ENCODE measurements at regions not wholly inside any gene's neighbourhood (a gene's known extent, or its start where the extent isn't known, plus 50 kb on each side); places are given as distances from the start of the nearest gene placed in this dataset.

GRCh38 chr17:77854759-77855745 is 103.5 kb upstream of the TNRC6C start:
- DNase-seq (ENCODE audit: low read depth) = no peak

DNA sequence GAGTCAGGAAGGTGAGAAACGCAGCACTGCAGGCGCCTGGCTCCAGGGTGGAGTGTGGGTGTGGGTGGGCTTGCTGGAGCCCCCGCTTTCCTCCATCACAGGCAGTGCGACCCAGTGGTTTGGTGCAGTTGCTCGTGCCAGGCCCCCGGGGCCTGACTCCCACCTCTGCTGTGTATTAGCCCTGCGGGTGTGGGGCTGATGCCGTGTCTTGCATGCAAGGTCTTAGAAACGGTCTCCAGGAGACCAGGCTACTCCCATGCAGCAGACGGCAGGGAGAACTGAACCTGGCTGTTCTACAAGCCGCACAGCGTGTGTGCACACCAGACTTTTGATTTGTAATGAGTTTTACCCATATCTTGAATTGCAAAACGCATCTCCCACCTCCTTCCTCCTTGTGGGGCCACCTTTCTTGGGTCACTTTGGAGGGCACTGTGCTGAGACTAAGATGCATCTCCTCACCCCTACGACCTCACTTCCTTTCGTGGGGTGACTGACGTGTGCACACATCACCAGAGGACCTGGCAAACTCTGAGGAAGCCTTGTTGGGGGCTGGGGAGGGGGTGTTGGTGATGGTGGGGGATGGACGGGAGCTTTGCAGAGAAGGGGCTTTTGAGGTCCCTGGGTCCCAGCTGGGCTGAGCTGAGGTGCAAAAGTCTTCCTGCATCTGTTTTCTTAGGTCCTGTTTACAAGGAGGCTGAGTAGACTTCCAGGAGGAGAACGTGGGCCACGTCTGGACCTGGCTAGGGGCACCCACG is 101.8 kb upstream of the TNRC6C start:
- DNase-seq (ENCODE audit: low read depth) = no peak

GRCh38 chr17:77857306-77857555 is 101.3 kb upstream of the TNRC6C start:
- DNase-seq (ENCODE audit: low read depth) = no peak

DNA sequence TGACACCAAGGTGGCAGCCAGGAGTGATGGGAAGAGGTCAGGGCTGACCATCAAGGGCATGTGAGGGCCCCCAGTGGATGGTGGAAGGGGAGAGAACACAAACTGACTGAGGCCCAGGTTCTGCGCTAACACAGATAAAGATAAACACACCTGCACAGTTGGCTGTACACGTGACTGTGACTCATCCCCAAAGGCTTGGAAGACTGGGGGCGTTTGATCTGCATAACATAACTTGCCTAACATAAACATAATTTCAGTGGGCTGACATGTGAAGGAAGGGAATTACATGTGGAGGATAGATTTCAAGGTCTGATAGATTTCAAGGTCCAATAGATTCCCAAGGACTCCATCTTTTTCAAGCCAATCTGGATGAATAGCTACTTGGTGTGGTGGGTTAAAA is 100.9 kb upstream of the TNRC6C start:
- DNase-seq (ENCODE audit: low read depth) = no peak

DNA sequence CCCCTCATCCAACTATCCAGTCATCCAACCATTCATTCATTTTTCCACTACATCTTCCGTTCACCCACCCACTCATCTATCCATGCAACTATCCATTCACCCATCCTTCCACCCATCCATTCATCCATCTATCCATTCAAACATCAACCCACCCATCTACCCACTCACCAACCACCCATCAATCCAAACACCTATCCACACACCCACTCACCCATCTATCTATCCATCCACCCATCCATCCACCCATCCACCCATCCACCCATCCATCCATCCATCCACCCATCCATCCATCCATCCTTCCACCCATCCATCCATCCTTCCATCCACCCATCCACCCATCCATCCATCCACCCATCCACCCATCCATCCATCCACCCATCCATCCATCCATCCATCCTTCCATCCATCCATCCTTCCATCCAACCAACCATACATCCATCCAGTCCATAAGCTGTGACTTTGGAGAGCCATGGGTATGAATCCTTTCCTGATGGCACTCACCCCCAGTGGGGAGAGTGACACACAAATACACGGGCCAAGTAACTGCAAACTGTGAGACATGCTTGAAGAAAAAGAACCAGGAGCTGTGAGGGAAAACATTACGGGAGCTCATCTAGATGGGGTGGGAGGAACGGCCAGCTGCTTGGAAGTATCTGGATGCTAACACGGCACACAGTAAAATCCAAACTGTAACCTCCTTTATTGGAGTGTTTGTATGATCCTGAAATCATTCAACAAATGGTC is 100.0 kb upstream of the TNRC6C start:
- DNase-seq (ENCODE audit: low read depth) = no peak

- DNase-seq (ENCODE audit: low read depth) = no peak
Observed at GRCh38 chr17:77859035-77859810, 99.3 kb upstream of the TNRC6C start.

- DNase-seq (ENCODE audit: low read depth) = no peak
Observed at GRCh38 chr17:77861133-77861695, 97.3 kb upstream of the TNRC6C start.

- DNase-seq (ENCODE audit: low read depth) = no peak
Observed at GRCh38 chr17:77861981-77862645, 96.4 kb upstream of the TNRC6C start.

DNA sequence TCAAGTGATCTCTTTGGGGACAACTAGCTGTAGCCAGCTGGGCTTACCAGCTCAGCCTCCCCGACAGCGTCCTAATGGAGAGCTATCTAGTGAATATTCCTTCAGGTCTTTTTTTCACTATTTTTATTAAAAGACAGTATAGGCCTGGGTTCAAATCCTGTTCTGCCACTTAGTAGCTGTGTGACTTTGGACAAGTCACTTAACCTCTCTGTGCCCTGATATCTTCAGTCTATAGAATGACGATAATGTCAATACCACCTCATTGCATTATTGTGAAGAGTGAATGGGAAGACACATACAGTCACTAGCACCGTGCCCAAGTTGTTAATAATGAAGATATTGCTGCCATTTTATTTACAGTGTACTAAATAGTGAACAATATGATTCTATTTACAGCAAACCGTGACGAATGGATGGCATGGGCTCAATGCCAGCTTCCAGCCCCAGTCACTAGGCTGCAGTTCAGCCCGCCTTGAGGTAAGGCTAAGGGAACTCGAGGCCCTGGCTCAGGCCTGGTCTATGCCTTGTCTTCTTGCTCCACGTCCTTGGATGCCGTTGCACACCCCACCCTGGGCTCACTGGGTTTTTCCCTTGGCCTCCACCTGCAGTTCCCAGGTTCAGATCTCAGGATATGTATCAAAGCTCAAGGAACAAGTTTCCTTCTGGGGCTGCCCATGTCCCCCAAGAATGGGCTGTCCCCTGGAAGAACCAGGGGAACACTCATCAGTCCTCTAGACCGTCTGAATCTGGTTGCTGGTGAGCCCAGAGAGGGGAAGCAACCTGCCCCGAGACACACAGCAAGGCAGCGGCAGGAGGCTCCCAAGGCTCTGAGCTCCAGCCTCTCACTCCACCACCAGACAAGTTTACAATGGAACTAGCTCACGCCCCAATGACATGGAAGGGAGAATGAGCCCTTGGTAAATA is 95.4 kb upstream of the TNRC6C start:
- no peak for DNase-seq (ENCODE audit: low read depth)

- DNase-seq (ENCODE audit: low read depth) = no peak
Observed at GRCh38 chr17:77863814-77864161, 94.7 kb upstream of the TNRC6C start.

- no peak for DNase-seq (ENCODE audit: low read depth)
Observed at GRCh38 chr17:77864234-77865111, 94.0 kb upstream of the TNRC6C start.

- DNase-seq (ENCODE audit: low read depth) = no peak
Observed at GRCh38 chr17:77865112-77865611, 93.3 kb upstream of the TNRC6C start.

DNA sequence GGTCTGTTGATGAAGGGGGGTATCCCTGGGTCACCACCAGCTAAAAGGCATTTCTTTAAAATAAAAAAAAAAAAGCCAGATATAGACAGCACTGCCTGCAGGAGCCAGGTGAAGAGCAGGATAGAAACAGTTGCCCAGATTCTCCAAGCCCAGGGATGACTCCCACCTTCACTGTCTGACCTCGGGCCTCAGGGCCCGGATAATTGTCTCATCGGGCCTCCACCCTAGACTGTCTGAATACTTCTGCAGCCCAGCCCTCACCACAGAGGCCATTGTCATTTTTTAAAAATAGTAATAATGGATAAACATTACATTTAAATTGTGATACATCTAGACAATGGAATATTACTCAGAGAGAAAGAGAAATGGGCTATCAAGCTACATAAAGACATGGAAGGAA is 92.8 kb upstream of the TNRC6C start:
- no peak for DNase-seq (ENCODE audit: low read depth)

DNA sequence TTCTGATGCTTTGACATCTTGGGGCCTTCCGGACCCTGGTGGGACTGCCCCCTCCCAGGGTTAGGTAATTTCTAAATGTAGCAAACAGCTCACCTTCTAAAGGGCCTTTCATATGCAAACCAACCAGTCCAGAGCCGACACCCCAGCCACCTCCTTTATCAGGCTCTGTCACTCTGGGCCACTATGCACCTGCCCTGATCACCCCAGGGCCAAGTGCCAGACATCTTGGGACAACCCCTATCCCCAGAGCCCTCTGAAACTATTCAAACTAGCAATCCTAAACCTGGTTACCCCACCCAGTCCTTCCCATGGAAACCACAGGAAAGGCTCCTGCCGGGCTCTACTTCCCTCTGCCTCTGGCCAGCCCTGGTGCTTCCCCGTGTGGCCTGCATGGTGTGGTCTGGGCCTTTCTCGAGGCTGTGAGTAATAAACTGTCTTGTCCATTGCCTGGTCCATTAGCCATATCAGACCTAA is 91.2 kb upstream of the TNRC6C start:
- no peak for DNase-seq (ENCODE audit: low read depth)

GRCh38 chr17:77867976-77868713 is 90.4 kb upstream of the TNRC6C start:
- no peak for DNase-seq (ENCODE audit: low read depth)

DNA sequence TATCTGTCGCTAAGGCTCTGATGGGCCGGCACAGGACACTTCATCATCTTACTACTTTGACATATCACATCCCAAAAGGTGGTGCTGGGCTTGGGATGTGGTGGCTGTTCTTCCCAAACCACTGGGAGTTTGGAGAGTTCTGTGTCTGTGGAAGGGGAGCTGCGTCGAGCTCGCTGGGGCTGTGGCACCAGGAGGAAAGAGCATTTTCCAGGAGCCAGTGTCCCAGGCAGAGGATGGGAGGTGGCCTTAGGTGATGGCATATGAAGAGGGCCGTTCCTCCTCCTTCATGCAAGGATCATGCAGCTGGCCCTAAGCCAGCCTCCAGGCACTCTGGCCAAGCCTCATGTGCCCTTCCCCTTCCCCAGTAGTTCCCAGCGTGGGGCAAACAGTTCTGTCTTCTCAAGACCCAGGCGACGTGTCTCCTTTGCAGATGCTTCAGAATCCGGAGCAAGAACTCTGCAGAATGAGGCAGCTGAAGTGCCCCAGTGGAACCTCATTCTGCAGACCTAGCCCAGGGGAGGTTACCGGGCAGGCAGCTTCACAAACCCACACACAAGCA is 89.4 kb upstream of the TNRC6C start:
- DNase-seq (ENCODE audit: low read depth) = no peak

- no peak for DNase-seq (ENCODE audit: low read depth)
Observed at GRCh38 chr17:77869665-77870132, 88.8 kb upstream of the TNRC6C start.

DNA sequence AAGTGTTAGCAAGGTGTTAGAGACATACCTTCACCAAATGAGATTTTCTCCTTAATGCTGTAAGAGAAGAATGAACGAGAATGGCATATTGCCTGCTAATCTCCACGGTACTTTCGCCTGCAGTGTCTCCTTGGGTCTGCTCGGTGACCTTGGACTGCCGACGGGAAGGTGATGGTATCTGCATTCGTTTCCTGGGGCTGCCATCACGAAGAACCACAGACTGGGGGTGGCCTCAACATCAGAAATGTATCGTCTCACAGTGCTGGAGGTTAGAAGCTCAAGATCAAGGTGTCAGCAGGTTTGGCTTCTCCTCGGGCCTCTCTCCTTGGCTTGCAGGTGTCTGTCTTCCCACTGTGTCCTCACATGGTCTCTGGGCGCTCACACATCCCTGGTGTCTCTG is 86.3 kb upstream of the TNRC6C start:
- no peak for DNase-seq (ENCODE audit: low read depth)

All from activated T-cell treated with anti-CD3 and anti-CD28 coated beads for 48 hours (primary cell).